Esophagus (tissue), 2 donors: ENCODE measurements at regions not wholly inside any gene's neighbourhood (a gene's known extent, or its start where the extent isn't known, plus 50 kb on each side); places are given as distances from the start of the nearest gene placed in this dataset.
"Not testable (repeated sequence)": the region's sequence is repeated elsewhere in the genome, so short reads cannot be mapped to it uniquely, and the experiment has no call there.

Source experiments
- H3K27ac ChIP-seq, 2 donors: one replicate each; pipeline ENCODE4 v1.5.1; 2013; ENCODE audit warnings: low read depth in 2 of 2, mild to moderate bottlenecking in 2 of 2, inconsistent platforms in 1 of 2, low read length in 1 of 2, moderate library complexity in 1 of 2
- H3K27me3 ChIP-seq, 2 donors: one replicate each; pipeline ENCODE4 v1.6.1; 2013; ENCODE audit warnings: low read length in 2 of 2, control low read depth in 1 of 2, mild to moderate bottlenecking in 1 of 2; ENCODE audit not compliant: insufficient read depth in 2 of 2, control insufficient read depth in 1 of 2
- H3K36me3 ChIP-seq, 2 donors: one replicate each; pipeline ENCODE4 v1.6.1; 2013; ENCODE audit warnings: low read length in 1 of 2; ENCODE audit not compliant: control insufficient read depth in 2 of 2, insufficient read depth in 2 of 2
- H3K4me1 ChIP-seq, 2 donors: one replicate each; pipeline ENCODE4 v1.6.1; 2013; ENCODE audit warnings: low read length in 1 of 2; ENCODE audit not compliant: control insufficient read depth in 2 of 2, insufficient read depth in 2 of 2
- H3K4me3 ChIP-seq, 2 donors: one replicate each; pipeline ENCODE4 v1.5.1; 2013; ENCODE audit warnings: low read length in 2 of 2, mild to moderate bottlenecking in 2 of 2, low read depth in 1 of 2, moderate library complexity in 1 of 2
- H3K9me3 ChIP-seq, 2 donors: one replicate each; pipeline ENCODE4 v1.6.1; 2013; ENCODE audit warnings: mild to moderate bottlenecking in 2 of 2, low read depth in 1 of 2, low read length in 1 of 2, moderate library complexity in 1 of 2; ENCODE audit not compliant: control insufficient read depth in 2 of 2, insufficient read depth in 1 of 2
- WGBS, 2 donors: extraction: QIAGEN DNeasy Blood & Tissue Kit; methylation state at CpG; one replicate each; pipeline ENCODE4 v1.1.7; 2013; 5-methylcytosine and 5-hydroxymethylcytosine counted together
- donor health status: healthy with polysubstance abuse.
- donor health status: Bipolar disorder and iron deficiency.

GRCh38 chr4:126766241-126766640 lies 866.5 kb upstream of the INTU start:
- 13 to 17% methylated on average over 2 of the region's 2 CpGs for WGBS, 2 donors
- no peaks in the 10 kb centered on the region for H3K4me1 ChIP-seq

GRCh38 chr4:126768338-126768737 lies 864.4 kb upstream of the INTU start:
- H3K4me1 ChIP-seq: no peaks in the 10 kb centered on the region
- no peaks in the 10 kb centered on the region for H3K27me3 ChIP-seq
- H3K27ac ChIP-seq: no peak overlapping the region
- H3K36me3 ChIP-seq: no peaks in the 10 kb centered on the region
- no peak overlapping the region for H3K4me3 ChIP-seq
- no peaks in the 10 kb centered on the region for H3K9me3 ChIP-seq

More at GRCh38 chr4:126766241-126766640, 866.5 kb upstream of the INTU start:
- no peaks in the 10 kb centered on the region for H3K9me3 ChIP-seq
- H3K36me3 ChIP-seq: no peaks in the 10 kb centered on the region
- H3K4me3 ChIP-seq: no peak overlapping the region
- H3K27me3 ChIP-seq: no peaks in the 10 kb centered on the region
- no peak overlapping the region for H3K27ac ChIP-seq

GRCh38 chr4:126770811-126771553 lies 861.8 kb upstream of the INTU start:
- H3K36me3 ChIP-seq, H3K27ac ChIP-seq, H3K4me1 ChIP-seq, H3K27me3 ChIP-seq, H3K4me3 ChIP-seq, H3K9me3 ChIP-seq: not testable (repeated sequence)
- 96 to 98% methylated on average over 42 to 46 of the region's 46 CpGs for WGBS, 2 donors

GRCh38 chr4:126771618-126772017 lies 861.1 kb upstream of the INTU start:
- not testable (repeated sequence) for H3K27ac ChIP-seq, H3K4me3 ChIP-seq, H3K36me3 ChIP-seq, H3K9me3 ChIP-seq, H3K27me3 ChIP-seq, H3K4me1 ChIP-seq
- 69 to 74% methylated on average over 5 of the region's 5 CpGs for WGBS, 2 donors

- Histone ChIP-seq H3K27ac (no peak overlapping the region), H3K9me3 (no peaks in the 10 kb centered on the region), H3K4me1 (no peaks in the 10 kb centered on the region), H3K4me3 (no peak overlapping the region), H3K36me3 (no peaks in the 10 kb centered on the region), H3K27me3 (no peaks in the 10 kb centered on the region)
- 40 to 50% methylated on average over 3 of the region's 3 CpGs for WGBS, 2 donors
Measured at GRCh38 chr4:126772662-126773061, 860.1 kb upstream of the INTU start.

- Histone ChIP-seq H3K4me3 (no peak overlapping the region), H3K27me3 (no peaks in the 10 kb centered on the region), H3K4me1 (no peaks in the 10 kb centered on the region), H3K36me3 (no peaks in the 10 kb centered on the region), H3K9me3 (no peaks in the 10 kb centered on the region), H3K27ac (no peak overlapping the region)
- WGBS, 2 donors: 78 to 85% methylated on average over 5 of the region's 5 CpGs
Measured at GRCh38 chr4:126775485-126776106, 857.2 kb upstream of the INTU start.

GRCh38 chr4:126776361-126776760 lies 856.4 kb upstream of the INTU start:
- Histone ChIP-seq H3K36me3 (no peaks in the 10 kb centered on the region), H3K27ac (no peak overlapping the region), H3K9me3 (no peaks in the 10 kb centered on the region), H3K4me3 (no peak overlapping the region), H3K27me3 (no peaks in the 10 kb centered on the region), H3K4me1 (no peaks in the 10 kb centered on the region)
- WGBS, 2 donors: 52 to 59% methylated on average over 5 of the region's 5 CpGs

- Histone ChIP-seq H3K36me3 (no peaks in the 10 kb centered on the region), H3K27ac (no peak overlapping the region), H3K27me3 (no peaks in the 10 kb centered on the region), H3K4me1 (no peaks in the 10 kb centered on the region), H3K9me3 (no peaks in the 10 kb centered on the region), H3K4me3 (no peak overlapping the region)
- 63 to 65% methylated on average over 1 of the region's 1 CpG for WGBS, 2 donors
Measured at GRCh38 chr4:126777649-126778048, 855.1 kb upstream of the INTU start.

- Histone ChIP-seq H3K9me3 (no peaks in the 10 kb centered on the region), H3K36me3 (no peaks in the 10 kb centered on the region), H3K4me3 (no peak overlapping the region), H3K27me3 (no peaks in the 10 kb centered on the region), H3K4me1 (no peaks in the 10 kb centered on the region), H3K27ac (no peak overlapping the region)
- 17 to 34% methylated on average over 3 of the region's 3 CpGs for WGBS, 2 donors
Measured at GRCh38 chr4:126778348-126778747, 854.4 kb upstream of the INTU start.

- WGBS, 2 donors: 94 to 96% methylated on average over 4 of the region's 4 CpGs
- H3K9me3 ChIP-seq: no peaks in the 10 kb centered on the region
- no peak overlapping the region for H3K27ac ChIP-seq
- no peaks in the 10 kb centered on the region for H3K4me1 ChIP-seq
- no peak overlapping the region for H3K4me3 ChIP-seq
- H3K36me3 ChIP-seq: no peaks in the 10 kb centered on the region
- H3K27me3 ChIP-seq: no peaks in the 10 kb centered on the region
Measured at GRCh38 chr4:126779001-126779400, 853.8 kb upstream of the INTU start.
